GM06990 (cell line): ENCODE measurements at regions not wholly inside any gene's neighbourhood (a gene's known extent, or its start where the extent isn't known, plus 50 kb on each side); places are given as distances from the start of the nearest gene placed in this dataset.
"Not testable (repeated sequence)": the region's sequence is repeated elsewhere in the genome, so short reads cannot be mapped to it uniquely, and the experiment has no call there.

Source experiments
- DNase-seq: peaks from one replicate; pipeline ENCODE4 v3.0.0-alpha.2; 2011; ENCODE audit not compliant: insufficient read length; ENCODE audit errors: extremely low read depth
- H3K27me3 ChIP-seq: replicated peaks from 2 replicates; pipeline ENCODE4 v1.6.0; 2011; ENCODE audit warnings: low read length; ENCODE audit not compliant: control insufficient read depth, insufficient read depth
- H3K36me3 ChIP-seq: 2 replicates; pipeline ENCODE4 v1.5.1; 2011; ENCODE audit warnings: low read length; ENCODE audit not compliant: control insufficient read depth, insufficient read depth
- H3K4me3 ChIP-seq: replicated peaks from 2 replicates; pipeline ENCODE4 v1.5.1; 2011; ENCODE audit warnings: low read depth, mild to moderate bottlenecking, control low read depth, low read length
- CTCF ChIP-seq: IDR thresholded peaks from 2 replicates; pipeline ENCODE4 v1.5.1; 2011; ENCODE audit warnings: low read length, control low read depth, mild to moderate bottlenecking, inconsistent platforms; ENCODE audit not compliant: insufficient read depth, poor library complexity, severe bottlenecking

- Histone ChIP-seq H3K4me3 (no peak overlapping the region), H3K36me3 (no peaks in the 10 kb centered on the region), H3K27me3 (no peaks in the 10 kb centered on the region; the same call in 1 of the 2 replicates)
- TF ChIP-seq CTCF: no peak
- no peak for DNase-seq
These were observed 104.4 kb downstream of the MRPL14 start for GRCh38 chr6:44022671-44023352.

- no peaks in the 10 kb centered on the region; the same call in 1 of the 2 replicates for H3K27me3 ChIP-seq
- no peak for TF ChIP-seq CTCF
- no peaks in the 10 kb centered on the region for H3K36me3 ChIP-seq
- no peak for DNase-seq
- no peak overlapping the region for H3K4me3 ChIP-seq
These were observed 105.0 kb downstream of the MRPL14 start for GRCh38 chr6:44022296-44022661.

GRCh38 chr6:44021589-44022295 is 105.5 kb downstream of the MRPL14 start:
- Histone ChIP-seq H3K36me3 (no peaks in the 10 kb centered on the region), H3K4me3 (no peak overlapping the region), H3K27me3 (no peaks in the 10 kb centered on the region; the same call in 1 of the 2 replicates)
- DNase-seq: no peak
- no peak for TF ChIP-seq CTCF

- Histone ChIP-seq H3K4me3 (no peak overlapping the region), H3K27me3 (no peaks in the 10 kb centered on the region; the same call in 1 of the 2 replicates), H3K36me3 (no peaks in the 10 kb centered on the region)
- no peak for TF ChIP-seq CTCF
- no peak for DNase-seq
These were observed 106.4 kb downstream of the MRPL14 start for GRCh38 chr6:44020664-44021425.

- no peak for DNase-seq
- no peak overlapping the region for H3K4me3 ChIP-seq
- H3K27me3 ChIP-seq: no peaks in the 10 kb centered on the region; the same call in 1 of the 2 replicates
- no peaks in the 10 kb centered on the region for H3K36me3 ChIP-seq
- TF ChIP-seq CTCF: no peak
These were observed 107.1 kb downstream of the MRPL14 start for GRCh38 chr6:44020148-44020547.

GRCh38 chr6:44017307-44017706 is 109.9 kb downstream of the MRPL14 start:
- not testable (repeated sequence) for DNase-seq, H3K36me3 ChIP-seq, H3K27me3 ChIP-seq

More at GRCh38 chr6:44017307-44017706, 109.9 kb downstream of the MRPL14 start:
- H3K4me3 ChIP-seq: not testable (repeated sequence)
